CD1c-positive myeloid dendritic cell (primary cell): ENCODE measurements at regions not wholly inside any gene's neighbourhood (a gene's known extent, or its start where the extent isn't known, plus 50 kb on each side); places are given as distances from the start of the nearest gene placed in this dataset.
"Not testable (repeated sequence)": the region's sequence is repeated elsewhere in the genome, so short reads cannot be mapped to it uniquely, and the experiment has no call there.

ENCODE experiments used
- DNase-seq: peaks from one replicate; pipeline ENCODE4 v3.0.0-alpha.2; 2016; ENCODE audit errors: extremely low spot score

GRCh38 chr20:20795119-20795518 lies 82.7 kb upstream of the RALGAPA2 start:
- no peak for DNase-seq

- no peak for DNase-seq
Measured at GRCh38 chr20:20793591-20793990, 81.1 kb upstream of the RALGAPA2 start.

- no peak for DNase-seq
Measured at GRCh38 chr20:20791664-20792568, 79.5 kb upstream of the RALGAPA2 start.

- DNase-seq = no peak
Measured at GRCh38 chr20:20788308-20788707, 75.9 kb upstream of the RALGAPA2 start.

GRCh38 chr20:20786428-20786827 lies 74.0 kb upstream of the RALGAPA2 start:
- peak; percentile 80 for DNase-seq

- DNase-seq = no peak
Measured at GRCh38 chr20:20785226-20785625, 72.8 kb upstream of the RALGAPA2 start.

- DNase-seq = not testable (repeated sequence)
Measured at GRCh38 chr20:20784450-20784849, 72.0 kb upstream of the RALGAPA2 start.

- no peak for DNase-seq
Measured at GRCh38 chr20:20783450-20783849, 71.0 kb upstream of the RALGAPA2 start.

GRCh38 chr20:20782755-20783154 lies 70.3 kb upstream of the RALGAPA2 start:
- no peak for DNase-seq

- DNase-seq = no peak
Measured at GRCh38 chr20:20782231-20782630, 69.8 kb upstream of the RALGAPA2 start.

GRCh38 chr20:20781029-20781428 lies 68.6 kb upstream of the RALGAPA2 start:
- no peak for DNase-seq

- DNase-seq = peak; percentile 90
Measured at GRCh38 chr20:20780127-20780824, 67.8 kb upstream of the RALGAPA2 start.

GRCh38 chr20:20778676-20779075 lies 66.2 kb upstream of the RALGAPA2 start:
- no peak for DNase-seq

- DNase-seq = no peak
Measured at GRCh38 chr20:20772497-20773085, 60.1 kb upstream of the RALGAPA2 start.

GRCh38 chr20:20768202-20768815 lies 55.9 kb upstream of the RALGAPA2 start:
- no peak for DNase-seq

- no peak for DNase-seq
Measured at GRCh38 chr20:20765696-20766365, 53.4 kb upstream of the RALGAPA2 start.

- DNase-seq = no peak
Measured at GRCh38 chr20:20763650-20764049, 51.2 kb upstream of the RALGAPA2 start.
